Heart left ventricle (tissue), 16 donors: ENCODE measurements at regions not wholly inside any gene's neighbourhood (a gene's known extent, or its start where the extent isn't known, plus 50 kb on each side); places are given as distances from the start of the nearest gene placed in this dataset.

ENCODE experiments used
- ATAC-seq, 4 donors: fragments of 200-7000 bp; cut with Tn5 transposase; one replicate each; pipeline ENCODE4 v1.9.1; 2020 to 2022; ENCODE audit warnings: moderate library complexity in 4 of 4, mild to moderate bottlenecking in 3 of 4, moderate number of reproducible peaks in 1 of 4
- DNase-seq, 5 donors: peaks; one replicate each; pipeline ENCODE4 v3.0.0-alpha.2; 2020
- H3K27ac ChIP-seq, 12 donors: fragments of 200-600 bp; sonication (generic) in 4 of 12; one replicate each; pipeline versions ENCODE4 v1.5.0 to v1.8.0; 2016 to 2022; ENCODE audit warnings: mild to moderate bottlenecking in 2 of 12
- H3K27me3 ChIP-seq, 9 donors: fragments of 200-600 bp; sonication (generic) in 2 of 9; one replicate each; pipeline versions ENCODE4 v1.5.1 to v1.8.0; 2016 to 2022; ENCODE audit warnings: mild to moderate bottlenecking in 3 of 9
- H3K36me3 ChIP-seq, 9 donors: fragments of 200-600 bp; sonication (generic) in 2 of 9; one replicate each; pipeline versions ENCODE4 v1.5.0 to v1.8.0; 2018 to 2022; ENCODE audit warnings: mild to moderate bottlenecking in 2 of 9
- H3K4me1 ChIP-seq, 12 donors: fragments of 200-600 bp; sonication (generic) in 4 of 12; one replicate each; pipeline versions ENCODE4 v1.5.0 to v1.8.0; 2016 to 2022; ENCODE audit warnings: mild to moderate bottlenecking in 3 of 12
- H3K4me3 ChIP-seq, 12 donors: fragments of 200-600 bp; sonication (generic) in 4 of 12; one replicate each; pipeline versions ENCODE4 v1.5.0 to v1.8.0; 2017 to 2022; ENCODE audit warnings: mild to moderate bottlenecking in 9 of 12, moderate library complexity in 4 of 12
- H3K9me3 ChIP-seq, 12 donors: fragments of 200-600 bp; sonication (generic) in 4 of 12; one replicate each; pipeline versions ENCODE4 v1.5.0 to v1.8.0; 2016 to 2022; ENCODE audit warnings: mild to moderate bottlenecking in 1 of 12
- POLR2A ChIP-seq, 2 donors: fragments of 450-650 bp; IDR thresholded peaks; one replicate each; pipeline ENCODE4 v1.6.1; 2017; ENCODE audit warnings: antibody characterized with exemption in 2 of 2, mild to moderate bottlenecking in 2 of 2, moderate library complexity in 2 of 2
- WGBS, 4 donors: extraction: QIAGEN DNeasy Blood & Tissue Kit in 2 of 4; methylation state at CpG; one replicate each; pipeline versions ENCODE4 v1.1.5 to v1.1.7; 2013 to 2018; 5-methylcytosine and 5-hydroxymethylcytosine counted together
- intact Hi-C, 10 donors: fragments of 100-400 bp; cut with DNase I; formaldehyde crosslinking; loops; one replicate each; pipeline versions ENCODE4 v1.11.1 to v1.14.2; 2022
- TF ChIP-seq, protein P1 (sequence below), 12 donors: fragments of 200-600 bp; sonication (generic) in 4 of 12; IDR thresholded peaks; one replicate each; pipeline versions ENCODE4 v1.5.0 to v1.8.0; 2018 to 2022; ENCODE audit warnings: antibody characterized with exemption in 12 of 12, mild to moderate bottlenecking in 5 of 12
- donor health status: ischemic (EF 13 %, LVEDD 7.1; RV severe dilation, severe dysfunction).
- donor health status: healthy with polysubstance abuse.
- donor health status: DM: no; HTN: yes; CAD: no.
- donor health status: DM: no; HTN: no; CAD: no.
- donor health status: ischemic (EF 25% LVEDD 6.9; RV normal size, moderate dysfunction).
- donor health status: ischemic (EF 25% LVEDD 5.7; RV mildly dilated, moderate dysfunction).
- donor health status: healthy.
- donor health status: DM: yes; HTN: yes; CAD: no.
- donor health status: ischemic (EF 35%, LVEDD 5.7; RV mildly dilated, moderate dysfunction).
- donor health status: nonischemic (EF 11% LVEDD 7.7; RV severe dilation, severe dysfunction).
- donor health status: DM: yes; HTN: yes; CAD: no.
- donor health status: PGD.
- donor health status: ischemic (EF 29% LVEDD 5.4; RV normal size, mild dysfunction).
- donor health status: nonischemic (EF 23%, LVEDD 6.1; RV moderate dilation, normal function).

DNA sequence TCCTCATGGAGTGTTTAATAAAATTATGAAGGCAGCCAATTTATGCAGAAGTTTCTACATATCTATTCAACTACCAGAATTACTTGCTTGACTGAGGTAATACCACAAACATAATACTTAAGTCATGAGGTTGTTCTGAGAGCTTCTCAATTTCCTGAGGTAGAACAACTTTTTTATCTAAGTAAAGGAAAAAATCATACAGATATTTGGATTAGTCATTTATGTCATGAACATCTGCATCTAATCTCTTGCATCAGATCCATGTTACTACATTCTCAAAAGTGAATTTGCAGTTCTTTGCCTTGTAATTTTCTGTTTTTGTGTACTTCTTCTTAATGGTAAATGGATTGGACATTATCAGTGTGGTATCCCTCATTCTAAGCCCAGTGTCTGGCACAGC lies 60.4 kb upstream of the RGMB start:
- Histone ChIP-seq H3K27ac (no peak overlapping the region), H3K9me3 (no peaks in the 10 kb centered on the region), H3K4me3 (no peak overlapping the region), H3K36me3 (no peaks in the 10 kb centered on the region), H3K27me3 (no peaks in the 10 kb centered on the region), H3K4me1 (no peaks in the 10 kb centered on the region)
- intact Hi-C loops: no loop called here
- TF ChIP-seq, protein P1, sequence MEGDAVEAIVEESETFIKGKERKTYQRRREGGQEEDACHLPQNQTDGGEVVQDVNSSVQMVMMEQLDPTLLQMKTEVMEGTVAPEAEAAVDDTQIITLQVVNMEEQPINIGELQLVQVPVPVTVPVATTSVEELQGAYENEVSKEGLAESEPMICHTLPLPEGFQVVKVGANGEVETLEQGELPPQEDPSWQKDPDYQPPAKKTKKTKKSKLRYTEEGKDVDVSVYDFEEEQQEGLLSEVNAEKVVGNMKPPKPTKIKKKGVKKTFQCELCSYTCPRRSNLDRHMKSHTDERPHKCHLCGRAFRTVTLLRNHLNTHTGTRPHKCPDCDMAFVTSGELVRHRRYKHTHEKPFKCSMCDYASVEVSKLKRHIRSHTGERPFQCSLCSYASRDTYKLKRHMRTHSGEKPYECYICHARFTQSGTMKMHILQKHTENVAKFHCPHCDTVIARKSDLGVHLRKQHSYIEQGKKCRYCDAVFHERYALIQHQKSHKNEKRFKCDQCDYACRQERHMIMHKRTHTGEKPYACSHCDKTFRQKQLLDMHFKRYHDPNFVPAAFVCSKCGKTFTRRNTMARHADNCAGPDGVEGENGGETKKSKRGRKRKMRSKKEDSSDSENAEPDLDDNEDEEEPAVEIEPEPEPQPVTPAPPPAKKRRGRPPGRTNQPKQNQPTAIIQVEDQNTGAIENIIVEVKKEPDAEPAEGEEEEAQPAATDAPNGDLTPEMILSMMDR (IDR thresholded peaks at IDR 0.05): no peak
- TF ChIP-seq POLR2A (IDR thresholded peaks at IDR 0.05): no peak
- ATAC-seq (no peak), DNase-seq (no peak)

DNA sequence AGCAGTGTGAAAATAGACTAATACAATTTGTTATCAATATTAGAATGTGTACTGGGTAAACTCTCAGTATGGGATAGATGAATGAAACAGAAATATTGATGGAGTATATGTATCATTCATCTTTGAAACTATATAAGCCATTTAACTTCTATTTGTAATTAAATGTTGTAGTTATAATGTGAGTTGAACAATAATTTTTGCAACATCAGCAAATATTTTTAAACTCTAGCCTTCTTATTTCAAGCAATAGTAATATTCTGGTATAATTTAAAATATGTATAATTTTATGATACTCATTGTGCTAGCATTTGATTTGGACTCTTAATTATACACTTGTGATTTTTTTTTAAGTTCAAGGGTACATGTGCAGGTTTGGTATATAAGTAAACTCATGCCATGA lies 59.6 kb upstream of the RGMB start:
- no peak overlapping the region for H3K4me3 ChIP-seq
- H3K9me3 ChIP-seq: peaks cover 0 to 6% (median 0%) of the 10 kb centered on the region in 12 donors
- H3K36me3 ChIP-seq: no peaks in the 10 kb centered on the region
- TF ChIP-seq, protein P1 (IDR thresholded peaks at IDR 0.05): no peak
- no peak for TF ChIP-seq POLR2A (IDR thresholded peaks at IDR 0.05)
- intact Hi-C loops: no loop called here
- no peak for DNase-seq
- no peak for ATAC-seq
- no peaks in the 10 kb centered on the region for H3K27me3 ChIP-seq
- no peak overlapping the region for H3K27ac ChIP-seq
- H3K4me1 ChIP-seq: no peaks in the 10 kb centered on the region

DNA sequence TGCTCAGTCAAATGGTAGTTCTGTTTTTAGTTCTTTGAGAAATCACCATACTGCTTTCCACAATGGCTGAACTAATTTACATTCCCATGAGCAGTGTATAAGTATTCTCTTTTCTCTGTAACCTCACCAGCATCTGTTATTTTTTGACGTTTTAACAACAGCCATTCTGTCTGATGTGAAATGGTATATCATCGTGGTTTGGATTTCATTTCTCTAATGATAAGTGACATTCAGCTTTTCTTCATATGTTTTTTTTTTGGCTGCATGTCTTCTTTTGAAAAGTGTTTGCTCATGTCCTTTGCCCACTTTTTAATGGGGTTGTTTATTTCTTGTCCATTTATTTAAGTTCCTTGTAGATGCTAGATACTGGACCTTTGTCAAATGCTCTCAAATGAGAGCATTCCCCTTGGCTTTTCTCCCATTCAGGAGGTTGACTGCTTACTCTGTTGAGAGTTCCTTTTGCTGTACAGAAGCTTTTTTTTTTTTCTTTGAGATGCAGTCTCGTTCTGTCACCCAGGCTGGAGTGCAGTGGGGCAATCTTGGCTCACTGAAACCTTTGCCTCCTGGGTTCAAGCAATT lies 58.7 kb upstream of the RGMB start:
- ATAC-seq: no peak
- no peaks in the 10 kb centered on the region for H3K36me3 ChIP-seq
- WGBS, 4 donors: 55 to 60% (median 58%) methylated on average over 3 of the region's 3 CpGs
- H3K27ac ChIP-seq: no peak overlapping the region
- H3K27me3 ChIP-seq: no peaks in the 10 kb centered on the region
- H3K4me3 ChIP-seq: no peak overlapping the region
- no peaks in the 10 kb centered on the region for H3K4me1 ChIP-seq
- DNase-seq: no peak
- TF ChIP-seq, protein P1 (IDR thresholded peaks at IDR 0.05): no peak
- TF ChIP-seq POLR2A (IDR thresholded peaks at IDR 0.05): no peak
- intact Hi-C loops: no loop called here
- peaks cover 0 to 10% (median 0%) of the 10 kb centered on the region in 12 donors for H3K9me3 ChIP-seq

GRCh38 chr5:98721231-98721928 lies 52.1 kb upstream of the RGMB start:
- no peak overlapping the region for H3K4me3 ChIP-seq
- WGBS, 4 donors: 51 to 53% (median 52%) methylated on average over 1 of the region's 1 CpG
- H3K4me1 ChIP-seq: no peaks in the 10 kb centered on the region
- H3K27ac ChIP-seq: no peak overlapping the region
- no peaks in the 10 kb centered on the region for H3K36me3 ChIP-seq
- ATAC-seq (no peak), DNase-seq (no peak)
- TF ChIP-seq, protein P1 (IDR thresholded peaks at IDR 0.05): no peak
- no peak for TF ChIP-seq POLR2A (IDR thresholded peaks at IDR 0.05)
- peaks cover 0 to 10% (median 0%) of the 10 kb centered on the region in 12 donors for H3K9me3 ChIP-seq
- intact Hi-C loops: no loop called here
- no peaks in the 10 kb centered on the region for H3K27me3 ChIP-seq
